ENCODE measurements at regions not wholly inside any gene's neighbourhood (a gene's known extent, or its start where the extent isn't known, plus 50 kb on each side); places are given as distances from the start of the nearest gene placed in this dataset.
"Not testable (repeated sequence)": the region's sequence is repeated elsewhere in the genome, so short reads cannot be mapped to it uniquely, and the experiment has no call there.

DNA sequence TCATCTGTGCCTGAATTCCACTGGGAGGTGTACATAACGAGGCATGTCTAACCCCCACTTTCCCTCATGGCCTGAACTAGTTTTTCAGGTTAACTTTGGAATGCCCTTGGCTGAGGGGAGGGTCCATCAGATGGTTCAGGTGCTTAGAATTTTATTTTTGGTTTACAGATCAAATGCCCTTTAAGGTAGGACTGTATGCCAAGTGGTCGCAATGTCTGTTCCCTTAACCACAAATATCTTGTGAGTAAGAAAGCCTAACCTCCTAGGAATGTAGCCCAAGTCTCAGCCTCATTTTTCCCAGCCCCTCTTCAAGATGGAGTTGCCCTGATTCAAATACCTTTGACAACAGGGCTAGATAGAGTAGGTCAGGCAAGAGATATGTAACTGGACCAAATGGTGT is 78.4 kb downstream of the RNASET2 start:
- peak; percentile 62 for DNase-seq (ENCODE audit: low read depth)

- no peak for DNase-seq (ENCODE audit: low read depth)
Observed at GRCh38 chr6:166877349-166877748, 79.0 kb downstream of the RNASET2 start.

GRCh38 chr6:166872531-166873009 is 83.8 kb downstream of the RNASET2 start:
- DNase-seq (ENCODE audit: low read depth), result no peak

DNA sequence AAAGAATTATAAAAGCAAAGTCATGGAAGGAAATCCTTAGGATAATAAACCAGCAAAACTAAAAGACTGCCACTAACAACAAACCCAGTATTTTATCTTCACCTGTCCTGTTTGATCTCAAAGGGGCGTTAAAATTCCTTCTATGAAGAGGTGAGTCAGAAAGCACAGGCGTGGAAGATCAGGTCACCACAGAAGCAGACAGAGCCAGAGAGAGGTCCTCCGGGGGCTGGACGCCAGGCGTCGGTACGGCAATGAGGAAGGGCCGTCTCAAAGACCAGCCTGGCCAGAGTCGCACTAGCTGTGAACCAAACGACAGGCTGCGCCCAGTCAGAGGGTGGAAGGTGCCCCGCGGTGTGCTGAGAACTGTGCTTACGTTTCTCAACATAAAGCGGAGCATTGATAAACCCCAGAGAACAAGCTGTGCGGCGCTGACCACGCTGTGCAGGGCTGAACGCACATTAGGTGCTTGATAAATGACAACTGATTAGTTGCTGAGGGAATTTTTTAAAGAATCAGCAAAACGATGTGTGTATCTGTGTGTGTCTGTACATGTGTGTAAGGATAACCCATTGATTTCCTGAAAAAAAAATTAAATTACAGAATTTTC is 85.6 kb downstream of the RNASET2 start:
- DNase-seq (ENCODE audit: low read depth), result no peak

GRCh38 chr6:166866839-166867637 is 89.3 kb downstream of the RNASET2 start:
- no peak for DNase-seq (ENCODE audit: low read depth)

DNA sequence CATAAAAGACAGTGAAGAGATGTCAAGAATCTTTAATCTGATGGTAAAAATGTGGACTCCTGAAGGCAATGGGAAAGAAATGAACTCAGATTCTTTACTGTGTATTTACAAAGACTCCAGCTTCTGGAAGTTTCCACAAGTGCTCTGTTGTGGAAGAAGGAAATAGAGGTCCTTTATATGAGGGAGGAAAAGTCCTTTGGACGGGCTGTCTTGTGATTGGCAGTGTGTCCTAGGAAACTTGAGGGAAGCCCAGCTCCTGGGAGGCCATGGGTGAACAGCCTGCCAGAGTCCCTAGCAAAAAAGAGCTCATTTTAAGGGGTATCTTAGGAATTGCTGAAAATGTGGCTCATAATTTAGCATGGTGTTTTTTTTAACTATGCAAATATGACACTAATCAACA is 92.0 kb downstream of the RNASET2 start:
- DNase-seq (ENCODE audit: low read depth), result no peak

DNA sequence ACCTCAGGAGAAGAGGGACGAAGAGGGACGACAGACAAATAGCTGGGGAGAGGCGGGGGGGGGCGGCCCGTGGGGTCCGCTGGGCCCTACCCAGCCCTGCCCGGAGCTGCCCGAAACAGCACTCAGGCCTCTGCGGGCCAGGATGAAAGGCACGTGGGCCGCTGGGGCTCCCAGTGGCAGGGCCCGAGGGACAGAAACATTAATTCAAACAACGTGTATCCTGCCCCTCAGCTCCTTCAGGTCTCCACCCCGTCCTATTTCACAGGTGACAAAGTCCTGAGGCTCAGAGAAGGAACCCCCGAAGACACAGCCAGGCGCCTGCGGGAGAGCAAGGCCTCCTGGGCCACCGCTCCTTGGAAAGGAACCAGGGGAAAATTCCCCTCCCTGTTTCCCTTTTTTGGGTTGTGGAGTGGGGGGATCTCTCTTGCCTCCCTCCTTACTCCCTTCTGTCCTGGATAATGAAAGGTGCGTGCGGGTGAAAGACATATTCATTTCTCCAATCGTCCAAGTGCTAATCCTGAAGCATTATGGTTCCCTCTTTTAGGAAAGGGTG is 93.3 kb downstream of the RNASET2 start:
- DNase-seq (ENCODE audit: low read depth), result no peak

DNA sequence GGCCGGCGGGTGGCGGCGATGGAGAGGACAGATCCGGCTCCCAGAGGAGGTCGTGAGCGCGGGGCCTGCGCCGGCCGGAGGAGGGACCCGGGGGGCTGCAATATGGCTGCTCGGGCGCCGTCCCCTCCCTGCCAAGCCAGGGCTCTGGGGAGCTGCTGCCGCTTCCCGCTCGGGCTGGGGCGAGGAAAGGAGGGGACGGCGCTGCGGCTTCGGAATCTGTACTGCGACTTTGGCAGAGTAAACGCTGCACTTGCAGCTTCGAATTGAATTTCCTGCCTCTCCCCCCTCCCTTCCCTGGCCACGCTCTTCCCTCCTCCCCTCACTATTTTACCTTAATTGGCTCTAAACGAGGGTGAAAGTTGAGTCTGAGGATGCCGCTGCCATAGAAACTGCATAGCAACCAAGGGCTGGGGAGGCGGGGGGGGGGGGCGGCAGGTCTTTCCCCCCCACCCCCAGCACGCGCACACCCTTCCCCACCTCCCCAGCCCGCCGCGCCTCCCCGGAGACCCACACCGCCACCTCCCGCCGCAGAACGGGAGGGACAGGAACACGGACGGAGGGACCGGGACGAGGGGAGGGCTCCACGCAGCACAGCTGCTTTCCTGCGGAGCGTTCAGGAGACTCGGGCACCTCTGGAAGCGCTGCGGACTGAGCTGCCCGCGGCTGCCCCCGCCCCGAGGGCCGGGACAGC is 93.9 kb downstream of the RNASET2 start:
- DNase-seq (ENCODE audit: low read depth), result no peak

- no peak for DNase-seq (ENCODE audit: low read depth)
Observed at GRCh38 chr6:166861961-166862286, 94.4 kb downstream of the RNASET2 start.

- no peak for DNase-seq (ENCODE audit: low read depth)
Observed at GRCh38 chr6:166861304-166861703, 95.0 kb downstream of the RNASET2 start.

DNA sequence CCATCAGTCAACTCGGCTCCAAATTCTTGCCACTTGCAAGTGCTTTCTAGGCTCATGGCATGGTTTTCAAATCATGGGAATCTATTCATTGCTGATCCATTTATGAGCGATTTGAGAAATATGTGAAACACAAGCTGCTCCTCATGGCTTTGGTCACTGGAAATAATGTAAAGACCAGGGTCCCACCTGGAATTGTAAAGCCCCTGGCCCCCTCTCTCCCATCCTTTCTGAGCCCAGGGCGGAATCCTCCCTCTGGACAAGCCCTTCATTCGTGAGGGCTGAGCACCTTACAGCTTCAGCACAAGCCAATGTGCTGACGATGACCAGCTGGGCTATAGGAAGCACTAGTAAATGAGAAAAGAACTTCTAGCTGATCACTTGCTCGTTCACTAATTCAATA is 96.0 kb downstream of the RNASET2 start:
- no peak for DNase-seq (ENCODE audit: low read depth)

- no peak for DNase-seq (ENCODE audit: low read depth)
Observed at GRCh38 chr6:166855416-166855815, 100.9 kb downstream of the RNASET2 start.

DNA sequence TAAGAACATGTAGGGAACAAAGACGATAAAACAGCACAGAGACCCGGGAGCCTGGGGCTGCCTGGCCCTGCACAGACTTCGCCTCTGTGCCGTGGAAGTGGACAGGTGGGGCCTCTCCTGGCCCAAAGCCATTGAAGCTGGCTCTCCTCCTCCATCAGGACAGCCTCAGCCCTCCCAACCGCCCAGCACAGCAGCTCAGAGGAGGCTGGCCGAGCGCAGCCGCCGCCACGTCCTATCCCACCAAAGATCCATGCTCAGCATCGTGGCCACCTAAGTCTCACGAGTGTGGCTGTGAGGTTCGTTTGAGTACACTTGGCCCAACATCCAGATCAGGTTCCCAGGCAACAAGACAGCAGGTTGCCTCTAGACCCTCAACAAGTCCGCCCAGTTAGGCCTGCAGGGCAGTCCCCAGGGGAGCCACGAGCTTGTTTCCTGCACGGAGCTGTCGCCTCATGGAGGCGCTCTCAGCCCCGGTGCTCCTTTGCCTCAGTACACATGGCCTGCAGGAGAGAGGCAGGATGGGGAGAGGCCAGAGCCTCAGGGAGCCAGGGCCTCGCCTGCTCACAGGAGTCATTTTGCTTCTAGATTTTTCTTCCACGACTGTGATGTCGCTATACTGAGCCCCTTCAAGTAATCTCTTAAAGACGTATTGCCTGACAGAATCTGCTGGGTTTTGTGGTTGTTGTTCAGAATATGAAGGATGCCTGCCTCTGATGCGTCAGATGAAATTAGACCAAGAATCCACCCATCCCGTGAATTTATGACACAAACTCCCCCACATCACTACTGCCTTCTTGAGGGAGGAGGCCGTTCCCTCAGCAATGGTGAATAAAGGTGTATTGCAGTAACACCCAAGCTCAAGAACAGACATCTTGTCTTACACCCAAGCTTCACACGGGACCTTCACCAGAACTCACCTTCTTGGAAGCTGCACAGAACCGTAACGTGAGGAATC is 102.7 kb downstream of the RNASET2 start:
- no peak for DNase-seq (ENCODE audit: low read depth)

DNA sequence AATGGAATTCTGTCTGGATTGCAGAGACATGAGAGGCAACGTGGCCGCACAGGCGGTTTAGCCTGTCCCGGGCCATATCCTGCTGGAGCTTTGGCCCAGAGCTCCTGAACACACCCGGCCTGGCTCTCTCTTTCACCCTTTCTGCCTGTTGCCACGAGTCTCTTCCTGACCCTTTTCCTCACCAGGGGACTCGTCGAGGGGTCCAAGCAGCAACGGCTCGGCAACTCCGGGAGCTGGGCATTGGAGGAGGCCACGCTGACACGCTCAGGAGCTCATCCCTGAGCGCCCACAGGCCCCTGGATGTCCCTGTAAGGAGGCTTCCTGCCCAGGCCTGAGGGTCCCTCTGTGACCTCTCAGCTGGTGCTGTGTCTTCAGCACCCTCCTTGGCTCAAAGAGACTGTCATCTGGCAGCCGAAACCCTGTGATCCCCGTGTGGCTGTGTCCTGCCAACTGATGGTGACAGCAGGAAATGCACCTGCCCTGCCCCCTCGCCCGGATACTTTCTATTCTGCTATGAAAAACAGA is 103.8 kb downstream of the RNASET2 start:
- DNase-seq (ENCODE audit: low read depth), result no peak

DNA sequence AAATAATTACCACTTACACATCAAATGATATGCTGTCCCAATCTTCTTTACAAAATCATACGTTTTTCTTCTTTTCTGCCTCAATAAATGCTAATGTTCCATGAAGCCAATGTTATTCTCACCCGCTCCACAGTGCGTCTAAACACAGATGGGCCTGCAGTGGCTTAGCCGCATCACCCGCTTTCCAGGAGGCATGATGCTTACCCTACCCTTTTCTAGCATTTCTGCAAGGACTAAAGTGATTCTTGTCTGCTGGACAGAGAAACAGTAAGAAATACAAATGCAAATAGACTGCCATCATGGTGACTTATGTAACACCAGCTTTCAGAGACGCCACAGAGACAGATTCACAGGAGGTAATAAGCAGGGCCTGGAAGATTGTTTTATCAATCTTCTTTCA is 104.4 kb downstream of the RNASET2 start:
- DNase-seq (ENCODE audit: low read depth), result no peak

DNA sequence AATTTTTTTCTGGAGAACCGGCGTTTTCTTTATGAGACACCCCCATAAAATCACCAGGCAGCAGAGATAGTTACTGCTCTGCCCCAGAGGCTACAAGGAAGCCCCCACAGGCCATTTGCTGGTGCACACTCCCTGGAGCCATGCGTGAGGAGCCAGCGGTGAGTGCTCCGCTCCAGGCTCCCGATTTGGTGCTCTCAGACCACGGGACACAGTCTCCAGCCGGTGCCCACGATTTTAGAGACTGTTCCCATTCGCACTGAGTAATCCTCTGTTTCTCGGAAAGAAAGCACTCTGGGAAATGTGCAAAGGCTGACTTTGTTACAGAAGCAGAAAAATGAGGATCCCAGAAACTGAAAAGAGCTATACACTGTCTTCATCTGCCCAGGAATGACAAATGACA is 104.9 kb downstream of the RNASET2 start:
- DNase-seq (ENCODE audit: low read depth), result no peak

DNA sequence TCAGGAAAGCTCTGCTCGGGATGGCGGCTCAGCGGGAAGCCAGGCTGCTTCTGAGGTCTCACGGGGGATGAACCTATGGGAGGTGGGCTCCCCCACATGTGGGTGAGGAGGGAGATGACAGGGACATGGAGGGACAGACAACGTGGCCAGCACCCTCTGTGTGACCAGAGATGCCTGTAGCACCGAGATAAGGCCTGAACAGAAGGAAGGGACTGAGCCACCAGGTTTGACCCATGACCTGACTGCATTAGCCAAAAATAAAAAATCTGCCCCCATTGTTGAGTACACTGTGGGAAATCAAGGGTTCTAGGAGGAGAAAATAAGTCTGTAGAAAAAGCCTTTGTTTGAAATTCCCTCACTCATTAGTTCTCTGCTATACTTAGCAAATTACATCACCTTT is 105.7 kb downstream of the RNASET2 start:
- DNase-seq (ENCODE audit: low read depth), result no peak

- no peak for DNase-seq (ENCODE audit: low read depth)
Observed at GRCh38 chr6:166849749-166850183, 106.6 kb downstream of the RNASET2 start.

GRCh38 chr6:166848979-166849748 is 107.2 kb downstream of the RNASET2 start:
- no peak for DNase-seq (ENCODE audit: low read depth)

DNA sequence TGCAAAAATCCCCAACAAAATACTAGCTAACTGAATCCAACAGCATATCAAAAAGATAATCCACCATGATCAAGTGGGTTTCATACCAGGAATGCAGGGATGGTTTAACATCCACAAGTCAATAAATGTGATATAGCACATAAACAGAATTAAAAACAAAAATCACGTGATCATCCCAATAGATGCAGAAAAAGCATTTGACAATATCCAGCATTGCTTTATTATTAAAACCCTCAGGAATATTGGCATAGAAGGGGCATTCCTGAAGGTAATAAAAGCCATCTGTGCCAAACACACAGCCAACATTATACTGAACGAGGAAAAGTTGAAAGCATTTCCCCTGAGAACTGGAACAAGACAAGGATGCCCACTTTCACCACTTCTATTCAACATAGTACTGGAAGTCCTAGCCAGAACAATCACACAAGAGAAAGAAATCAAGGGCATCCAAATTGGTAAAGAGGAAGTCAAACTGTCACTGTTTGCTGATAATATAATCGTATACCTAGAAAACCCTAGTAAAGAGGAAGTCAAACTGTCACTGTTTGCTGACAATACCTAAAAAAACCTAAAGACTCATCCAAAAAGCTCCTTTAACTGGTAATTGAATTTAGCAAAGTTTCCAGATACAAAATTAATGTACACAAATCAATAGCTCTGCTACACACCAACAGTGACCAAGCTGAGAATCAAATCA is 109.8 kb downstream of the RNASET2 start:
- DNase-seq (ENCODE audit: low read depth), result not testable (repeated sequence)
